Activated CD4-positive, alpha-beta memory T cell treated with anti-CD3 and anti-CD28 coated beads, Interleukin-2, amount 10 ng/mL, durations not matched to agents 7 days and 5 days (primary cell): ENCODE measurements at regions not wholly inside any gene's neighbourhood (a gene's known extent, or its start where the extent isn't known, plus 50 kb on each side); places are given as distances from the start of the nearest gene placed in this dataset.

Experiments used
- CTCF ChIA-PET: fragments of 350-600 bp; sonication (Branson Sonifier 250); formaldehyde crosslinking; loops from one replicate; lab custom pipeline; 2021; ENCODE audit warnings: antibody characterized with exemption, inconsistent platforms; lab: Charles Lee
- POLR2A ChIA-PET: fragments of 350-600 bp; sonication (Branson Sonifier 250); formaldehyde crosslinking; loops from one replicate; lab custom pipeline; 2021; ENCODE audit warnings: antibody characterized with exemption; lab: Charles Lee
- DNase-seq: peaks from one replicate; pipeline ENCODE4 v3.0.0-alpha.2; 2020
- H3K27ac Mint-ChIP-seq: one replicate; pipeline ENCODE4 v1.8.0; 2021; ENCODE audit warnings: mild to moderate bottlenecking, mixed read lengths
- H3K27me3 Mint-ChIP-seq: one replicate; pipeline ENCODE4 v1.8.0; 2021; ENCODE audit warnings: mixed read lengths
- H3K36me3 Mint-ChIP-seq: one replicate; pipeline ENCODE4 v1.8.0; 2021; ENCODE audit warnings: low read depth, mixed read lengths
- H3K4me1 Mint-ChIP-seq: one replicate; pipeline ENCODE4 v1.8.0; 2021; ENCODE audit warnings: mixed read lengths
- H3K4me3 Mint-ChIP-seq: one replicate; pipeline ENCODE4 v1.8.0; 2021; ENCODE audit warnings: mild to moderate bottlenecking, mixed read lengths
- H3K9me3 Mint-ChIP-seq: one replicate; pipeline ENCODE4 v1.8.0; 2021; ENCODE audit warnings: mixed read lengths

- Mint-ChIP-seq H3K27ac (no peak overlapping the region), H3K4me3 (no peak overlapping the region), H3K27me3 (no peaks in the 10 kb centered on the region), H3K36me3 (no peaks in the 10 kb centered on the region), H3K4me1 (no peaks in the 10 kb centered on the region), H3K9me3 (no peaks in the 10 kb centered on the region)
- CTCF ChIA-PET = no interaction called here
- DNase-seq = no peak
- POLR2A ChIA-PET = no interaction called here
Measured at GRCh38 chr22:48250286-48250895, 1487.9 kb downstream of the TBC1D22A start.

GRCh38 chr22:48249713-48250268 is 1487.3 kb downstream of the TBC1D22A start:
- H3K27ac Mint-ChIP-seq = no peak overlapping the region
- H3K36me3 Mint-ChIP-seq = no peaks in the 10 kb centered on the region
- no peaks in the 10 kb centered on the region for H3K27me3 Mint-ChIP-seq
- H3K9me3 Mint-ChIP-seq = no peaks in the 10 kb centered on the region
- ChIA-PET POLR2A (no interaction called here), CTCF (no interaction called here)
- no peak overlapping the region for H3K4me3 Mint-ChIP-seq
- DNase-seq = no peak
- peaks cover 2% of the 10 kb centered on the region for H3K4me1 Mint-ChIP-seq

- Mint-ChIP-seq H3K27ac (no peak overlapping the region), H3K36me3 (no peaks in the 10 kb centered on the region), H3K4me1 (peaks cover 2% of the 10 kb centered on the region), H3K9me3 (no peaks in the 10 kb centered on the region), H3K4me3 (no peak overlapping the region), H3K27me3 (no peaks in the 10 kb centered on the region)
- ChIA-PET POLR2A (no interaction called here), CTCF (no interaction called here)
- no peak for DNase-seq
Measured at GRCh38 chr22:48248901-48249455, 1486.5 kb downstream of the TBC1D22A start.

- H3K4me1 Mint-ChIP-seq = peaks cover 2% of the 10 kb centered on the region
- ChIA-PET CTCF (no interaction called here), POLR2A (no interaction called here)
- H3K9me3 Mint-ChIP-seq = no peaks in the 10 kb centered on the region
- H3K4me3 Mint-ChIP-seq = no peak overlapping the region
- DNase-seq = no peak
- H3K36me3 Mint-ChIP-seq = no peaks in the 10 kb centered on the region
- no peaks in the 10 kb centered on the region for H3K27me3 Mint-ChIP-seq
- H3K27ac Mint-ChIP-seq = no peak overlapping the region
Measured at GRCh38 chr22:48247829-48248228, 1485.4 kb downstream of the TBC1D22A start.

GRCh38 chr22:48245196-48245485 is 1482.7 kb downstream of the TBC1D22A start:
- no peaks in the 10 kb centered on the region for H3K36me3 Mint-ChIP-seq
- no peaks in the 10 kb centered on the region for H3K27me3 Mint-ChIP-seq
- H3K4me3 Mint-ChIP-seq = no peak overlapping the region
- CTCF ChIA-PET = no interaction called here
- H3K9me3 Mint-ChIP-seq = no peaks in the 10 kb centered on the region
- peaks cover 2% of the 10 kb centered on the region for H3K4me1 Mint-ChIP-seq
- H3K27ac Mint-ChIP-seq = no peak overlapping the region
- POLR2A ChIA-PET = no interaction called here
- no peak for DNase-seq

- H3K27me3 Mint-ChIP-seq = no peaks in the 10 kb centered on the region
- CTCF ChIA-PET = no interaction called here
- no peaks in the 10 kb centered on the region for H3K36me3 Mint-ChIP-seq
Measured at GRCh38 chr22:48244388-48245195, 1482.1 kb downstream of the TBC1D22A start.

GRCh38 chr22:48242461-48242864 is 1480.0 kb downstream of the TBC1D22A start:
- ChIA-PET CTCF (no interaction called here), POLR2A (no interaction called here)
- Mint-ChIP-seq H3K36me3 (no peaks in the 10 kb centered on the region), H3K27me3 (no peaks in the 10 kb centered on the region), H3K27ac (no peak overlapping the region), H3K9me3 (no peaks in the 10 kb centered on the region), H3K4me1 (peaks cover 2% of the 10 kb centered on the region), H3K4me3 (no peak overlapping the region)
- no peak for DNase-seq

More at GRCh38 chr22:48244388-48245195, 1482.1 kb downstream of the TBC1D22A start:
- DNase-seq = no peak
- POLR2A ChIA-PET = no interaction called here
- peaks cover 2% of the 10 kb centered on the region for H3K4me1 Mint-ChIP-seq
- no peak overlapping the region for H3K4me3 Mint-ChIP-seq
- no peaks in the 10 kb centered on the region for H3K9me3 Mint-ChIP-seq
- no peak overlapping the region for H3K27ac Mint-ChIP-seq

- no peaks in the 10 kb centered on the region for H3K36me3 Mint-ChIP-seq
- POLR2A ChIA-PET = no interaction called here
- no peak overlapping the region for H3K27ac Mint-ChIP-seq
- peaks cover 2% of the 10 kb centered on the region for H3K4me1 Mint-ChIP-seq
- H3K27me3 Mint-ChIP-seq = no peaks in the 10 kb centered on the region
- no peak overlapping the region for H3K4me3 Mint-ChIP-seq
- DNase-seq = no peak
- CTCF ChIA-PET = no interaction called here
- H3K9me3 Mint-ChIP-seq = no peaks in the 10 kb centered on the region
Measured at GRCh38 chr22:48241658-48242057, 1479.2 kb downstream of the TBC1D22A start.

- peaks cover 2% of the 10 kb centered on the region for H3K4me1 Mint-ChIP-seq
- no peaks in the 10 kb centered on the region for H3K27me3 Mint-ChIP-seq
- CTCF ChIA-PET = no interaction called here
- H3K4me3 Mint-ChIP-seq = no peak overlapping the region
- H3K27ac Mint-ChIP-seq = no peak overlapping the region
- no peaks in the 10 kb centered on the region for H3K9me3 Mint-ChIP-seq
- no peaks in the 10 kb centered on the region for H3K36me3 Mint-ChIP-seq
- POLR2A ChIA-PET = no interaction called here
- DNase-seq = no peak
Measured at GRCh38 chr22:48240935-48241230, 1478.4 kb downstream of the TBC1D22A start.

GRCh38 chr22:48240148-48240934 is 1477.9 kb downstream of the TBC1D22A start:
- no peaks in the 10 kb centered on the region for H3K36me3 Mint-ChIP-seq
- POLR2A ChIA-PET = no interaction called here
- DNase-seq = no peak
- peaks cover 2% of the 10 kb centered on the region for H3K4me1 Mint-ChIP-seq
- no peak overlapping the region for H3K4me3 Mint-ChIP-seq
- H3K9me3 Mint-ChIP-seq = no peaks in the 10 kb centered on the region
- no peak overlapping the region for H3K27ac Mint-ChIP-seq
- CTCF ChIA-PET = no interaction called here
- H3K27me3 Mint-ChIP-seq = no peaks in the 10 kb centered on the region

- Mint-ChIP-seq H3K9me3 (no peaks in the 10 kb centered on the region), H3K4me1 (no peaks in the 10 kb centered on the region), H3K27me3 (no peaks in the 10 kb centered on the region), H3K4me3 (no peak overlapping the region), H3K36me3 (no peaks in the 10 kb centered on the region), H3K27ac (no peak overlapping the region)
- no peak for DNase-seq
- ChIA-PET CTCF (no interaction called here), POLR2A (no interaction called here)
Measured at GRCh38 chr22:48239461-48240147, 1477.2 kb downstream of the TBC1D22A start.

- no peak overlapping the region for H3K4me3 Mint-ChIP-seq
- CTCF ChIA-PET = no interaction called here
- no peaks in the 10 kb centered on the region for H3K27me3 Mint-ChIP-seq
- H3K4me1 Mint-ChIP-seq = no peaks in the 10 kb centered on the region
- no peak overlapping the region for H3K27ac Mint-ChIP-seq
- no peak for DNase-seq
- H3K36me3 Mint-ChIP-seq = no peaks in the 10 kb centered on the region
- POLR2A ChIA-PET = no interaction called here
- H3K9me3 Mint-ChIP-seq = peaks cover under 1% of the 10 kb centered on the region
Measured at GRCh38 chr22:48238966-48239365, 1476.5 kb downstream of the TBC1D22A start.
